ENCODE measurements at regions not wholly inside any gene's neighbourhood (a gene's known extent, or its start where the extent isn't known, plus 50 kb on each side); places are given as distances from the start of the nearest gene placed in this dataset.

GRCh38 chr3:117380631-117381030 is 671.1 kb downstream of the TUSC7 start:
- TF ChIP-seq CTCF (IDR thresholded peaks at IDR 0.05; ENCODE audit: insufficient read depth, low read depth, low read length) (no peak), EZH2 (IDR thresholded peaks at IDR 0.05; ENCODE audit: insufficient read depth, low read length) (no peak)

Measured in astrocyte (in vitro differentiated cells and primary cell).